Liver (tissue), 8 donors: ENCODE measurements at regions not wholly inside any gene's neighbourhood (a gene's known extent, or its start where the extent isn't known, plus 50 kb on each side); places are given as distances from the start of the nearest gene placed in this dataset.

Experiments
- DNase-seq: peaks from one replicate; pipeline ENCODE4 v3.0.0-alpha.2; 2017; ENCODE audit warnings: low spot score
- H3K27ac ChIP-seq, 2 donors: one replicate each; pipeline ENCODE4 v1.7.0; 2013; ENCODE audit warnings: inconsistent platforms in 2 of 2, low read length in 2 of 2, control low read depth in 1 of 2, low read depth in 1 of 2, mild to moderate bottlenecking in 1 of 2
- H3K27me3 ChIP-seq, 4 donors: one replicate each; pipeline versions ENCODE4 v1.6.1 to v1.7.0; 2013; ENCODE audit warnings: low read length in 3 of 4, inconsistent platforms in 1 of 4, mild to moderate bottlenecking in 1 of 4, moderate library complexity in 1 of 4; ENCODE audit not compliant: control insufficient read depth in 4 of 4, insufficient read depth in 4 of 4
- H3K36me3 ChIP-seq, 4 donors: one replicate each; pipeline versions ENCODE4 v1.6.1 to v1.7.0; 2013; ENCODE audit warnings: low read length in 3 of 4, mild to moderate bottlenecking in 3 of 4, low read depth in 1 of 4, moderate library complexity in 1 of 4; ENCODE audit not compliant: control insufficient read depth in 4 of 4, insufficient read depth in 3 of 4
- H3K4me1 ChIP-seq, 4 donors: one replicate each; pipeline versions ENCODE4 v1.6.1 to v1.7.0; 2013; ENCODE audit warnings: low read length in 3 of 4, mild to moderate bottlenecking in 3 of 4, moderate library complexity in 1 of 4; ENCODE audit not compliant: control insufficient read depth in 4 of 4, insufficient read depth in 4 of 4
- H3K4me3 ChIP-seq, 3 donors: one replicate each; pipeline versions ENCODE4 v1.6.1 to v1.7.0; 2013; ENCODE audit warnings: low read length in 3 of 3, control low read depth in 1 of 3, low read depth in 1 of 3, mild to moderate bottlenecking in 1 of 3
- H3K9ac ChIP-seq, 2 donors: one replicate each; pipeline ENCODE4 v1.7.0; 2013; ENCODE audit warnings: low read length in 2 of 2, mild to moderate bottlenecking in 2 of 2, moderate library complexity in 2 of 2, control low read depth in 1 of 2, low read depth in 1 of 2
- H3K9me3 ChIP-seq, 4 donors: one replicate each; pipeline versions ENCODE4 v1.6.1 to v1.7.0; 2013; ENCODE audit warnings: low read length in 3 of 4; ENCODE audit not compliant: control insufficient read depth in 4 of 4
- ATF3 ChIP-seq: IDR thresholded peaks from 2 replicates; pipeline ENCODE4 v1.6.1; 2016; ENCODE audit warnings: antibody characterized with exemption
- CTCF ChIP-seq: fragments of 150-350 bp; IDR thresholded peaks from 2 replicates; pipeline ENCODE4 v1.5.1; 2017; ENCODE audit warnings: improper control_type of control experiment, low read depth, low read length; ENCODE audit not compliant: missing input control
- EGR1 ChIP-seq, 2 donors: IDR thresholded peaks; 2 replicates each; pipeline ENCODE4 v1.6.1; 2016 to 2018; ENCODE audit warnings: antibody characterized with exemption in 2 of 2, low read depth in 2 of 2
- FOXA1 ChIP-seq: IDR thresholded peaks from 2 replicates; pipeline ENCODE4 v1.6.1; 2016; ENCODE audit warnings: antibody characterized with exemption
- FOXA2 ChIP-seq: IDR thresholded peaks from 2 replicates; pipeline ENCODE4 v1.6.1; 2016; ENCODE audit warnings: antibody characterized with exemption
- GABPA ChIP-seq, 2 donors: IDR thresholded peaks in 1 of 2; conservative IDR thresholded peaks in 1 of 2; 2 replicates each; pipeline ENCODE4 v1.6.1; 2016; ENCODE audit warnings: antibody characterized with exemption in 2 of 2, mild to moderate bottlenecking in 1 of 2, moderate library complexity in 1 of 2
- HNF4A ChIP-seq, 2 donors: conservative IDR thresholded peaks; 2 replicates each; pipeline ENCODE4 v1.6.1; 2016; ENCODE audit warnings: antibody characterized with exemption in 2 of 2, mild to moderate bottlenecking in 2 of 2
- HNF4G ChIP-seq: IDR thresholded peaks from 2 replicates; pipeline ENCODE4 v1.6.1; 2016; ENCODE audit warnings: antibody characterized with exemption
- JUND ChIP-seq, 2 donors: IDR thresholded peaks; 2 replicates each; pipeline ENCODE4 v1.6.1; 2016; ENCODE audit warnings: antibody characterized with exemption in 2 of 2
- MAX ChIP-seq: IDR thresholded peaks from 2 replicates; pipeline ENCODE4 v1.6.1; 2016; ENCODE audit warnings: antibody characterized with exemption
- NR2F2 ChIP-seq: IDR thresholded peaks from 2 replicates; pipeline ENCODE4 v1.6.1; 2016; ENCODE audit warnings: antibody characterized with exemption
- RAD21 ChIP-seq, 2 donors: IDR thresholded peaks; 2 replicates each; pipeline ENCODE4 v1.6.1; 2016; ENCODE audit warnings: antibody characterized with exemption in 2 of 2, mild to moderate bottlenecking in 2 of 2
- RXRA ChIP-seq, 2 donors: IDR thresholded peaks; 2 replicates each; pipeline ENCODE4 v1.6.1; 2017 to 2018; ENCODE audit warnings: antibody characterized with exemption in 2 of 2, mild to moderate bottlenecking in 1 of 2
- SP1 ChIP-seq: IDR thresholded peaks from 2 replicates; pipeline ENCODE4 v1.6.1; 2018; ENCODE audit warnings: antibody characterized with exemption, mild to moderate bottlenecking
- TAF1 ChIP-seq: conservative IDR thresholded peaks from 2 replicates; pipeline ENCODE4 v1.6.1; 2016; ENCODE audit warnings: antibody characterized with exemption, mild to moderate bottlenecking
- YY1 ChIP-seq: IDR thresholded peaks from 2 replicates; pipeline ENCODE4 v1.6.1; 2016; ENCODE audit warnings: antibody characterized with exemption, mild to moderate bottlenecking
- ZBTB33 ChIP-seq: IDR thresholded peaks from 2 replicates; pipeline ENCODE4 v1.6.1; 2016; ENCODE audit warnings: antibody characterized with exemption
- WGBS: extraction: QIAGEN DNeasy Blood & Tissue Kit; methylation state at CpG from one replicate; pipeline ENCODE4 v1.1.7; 2013; 5-methylcytosine and 5-hydroxymethylcytosine counted together
- donor health status: healthy.
- donor health status: healthy.
- donor health status: healthy.
- donor health status: healthy.
- donor health status: healthy.

- Histone ChIP-seq H3K4me3 (no peak overlapping the region), H3K9me3 (no peaks in the 10 kb centered on the region), H3K27ac (no peak overlapping the region), H3K9ac (no peak overlapping the region), H3K27me3 (no peaks in the 10 kb centered on the region), H3K36me3 (no peaks in the 10 kb centered on the region), H3K4me1 (no peaks in the 10 kb centered on the region)
- DNase-seq: no peak
- WGBS: 87% methylated on average over 5 of the region's 5 CpGs
- no peak for TF ChIP-seq TAF1
- no peak for TF ChIP-seq ATF3
- TF ChIP-seq FOXA2: no peak
- no peak for TF ChIP-seq EGR1 (IDR thresholded peaks at IDR 0.05; ENCODE audit: low read depth in 2 of 2)
- no peak for TF ChIP-seq CTCF
- TF ChIP-seq RAD21 (IDR thresholded peaks at IDR 0.05): no peak
- TF ChIP-seq NR2F2: no peak
- no peak for TF ChIP-seq HNF4A (conservative IDR thresholded peaks at IDR 0.05)
- no peak for TF ChIP-seq RXRA (IDR thresholded peaks at IDR 0.05)
- TF ChIP-seq SP1: no peak
- TF ChIP-seq FOXA1: no peak
- TF ChIP-seq HNF4G: no peak
- no peak for TF ChIP-seq GABPA (IDR thresholded peaks at IDR 0.05 in 1 of 2, conservative IDR thresholded peaks at IDR 0.05 in 1 of 2)
- TF ChIP-seq MAX: no peak
- TF ChIP-seq JUND (IDR thresholded peaks at IDR 0.05): no peak
- no peak for TF ChIP-seq YY1
- TF ChIP-seq ZBTB33: no peak
Observed at GRCh38 chr14:97780804-97781203, 983.6 kb downstream of the VRK1 start.

- Histone ChIP-seq H3K4me1 (no peaks in the 10 kb centered on the region), H3K27me3 (no peaks in the 10 kb centered on the region), H3K9me3 (no peaks in the 10 kb centered on the region), H3K36me3 (no peaks in the 10 kb centered on the region), H3K9ac (no peak overlapping the region), H3K4me3 (no peak overlapping the region), H3K27ac (no peak overlapping the region)
- TF ChIP-seq JUND (IDR thresholded peaks at IDR 0.05) (no peak), SP1 (no peak), RXRA (IDR thresholded peaks at IDR 0.05) (no peak), GABPA (IDR thresholded peaks at IDR 0.05 in 1 of 2, conservative IDR thresholded peaks at IDR 0.05 in 1 of 2) (no peak), TAF1 (no peak)
- WGBS: 76% methylated on average over 5 of the region's 5 CpGs
- no peak for DNase-seq
Observed at GRCh38 chr14:97781961-97782360, 984.8 kb downstream of the VRK1 start.
